SK-N-MC (cell line): ENCODE measurements at regions not wholly inside any gene's neighbourhood (a gene's known extent, or its start where the extent isn't known, plus 50 kb on each side); places are given as distances from the start of the nearest gene placed in this dataset.
"Not testable (repeated sequence)": the region's sequence is repeated elsewhere in the genome, so short reads cannot be mapped to it uniquely, and the experiment has no call there.

ENCODE experiments used
- DNase-seq: peaks from one replicate; pipeline ENCODE4 v3.0.0-alpha.2; 2011; ENCODE audit warnings: low read depth, low spot score
- H3K27ac ChIP-seq: fragments of 200-600 bp; sonication (generic); 2 replicates; pipeline ENCODE4 v1.5.1; 2016; ENCODE audit warnings: mixed run types
- H3K36me3 ChIP-seq: fragments of 200-600 bp; sonication (generic); 2 replicates; pipeline ENCODE4 v1.6.1; 2017; ENCODE audit warnings: antibody characterized with exemption, low read length, mixed read lengths; ENCODE audit not compliant: insufficient read depth
- H3K4me3 ChIP-seq: fragments of 200-600 bp; sonication (generic); 2 replicates; pipeline ENCODE4 v1.5.1; 2016
- H3K9ac ChIP-seq: fragments of 200-600 bp; sonication (generic); 2 replicates; pipeline ENCODE4 v1.8.0; 2017; ENCODE audit warnings: mixed run types, mixed read lengths; ENCODE audit not compliant: insufficient read length
- H3K9me3 ChIP-seq: fragments of 200-600 bp; sonication (generic); 2 replicates; pipeline ENCODE4 v1.6.1; 2017; ENCODE audit warnings: low read depth, mild to moderate bottlenecking, antibody characterized with exemption, low read length, moderate library complexity, mixed read lengths
- EZH2 ChIP-seq: fragments of 200-600 bp; sonication (generic); IDR thresholded peaks from one replicate; pipeline ENCODE4 v1.6.1; 2017; ENCODE audit warnings: antibody characterized with exemption
- FOXP2 ChIP-seq: optimal IDR thresholded peaks from 2 replicates; pipeline ENCODE3; 2011; ENCODE audit warnings: mild to moderate bottlenecking, moderate library complexity; ENCODE audit not compliant: insufficient read depth; ENCODE audit errors: extremely low read length, control extremely low read depth
- POLR2AphosphoS5 ChIP-seq: IDR thresholded peaks from 2 replicates; pipeline ENCODE4 v1.6.1; 2012; ENCODE audit warnings: mild to moderate bottlenecking, low read depth, low read length, borderline replicate concordance

GRCh38 chr1:14280909-14281308 is 317.6 kb upstream of the KAZN start:
- no peak overlapping the region for H3K27ac ChIP-seq
- no peaks in the 10 kb centered on the region for H3K36me3 ChIP-seq
- no peaks in the 10 kb centered on the region for H3K9me3 ChIP-seq
- H3K4me3 ChIP-seq: no peak overlapping the region
- DNase-seq: no peak
- TF ChIP-seq FOXP2 (no peak), POLR2AphosphoS5 (no peak), EZH2 (no peak)
- no peak overlapping the region for H3K9ac ChIP-seq

- TF ChIP-seq POLR2AphosphoS5: no peak
- TF ChIP-seq EZH2: no peak
- no peak for TF ChIP-seq FOXP2
- Histone ChIP-seq H3K27ac (no peak overlapping the region), H3K4me3 (no peak overlapping the region), H3K9me3 (no peaks in the 10 kb centered on the region), H3K9ac (no peak overlapping the region), H3K36me3 (no peaks in the 10 kb centered on the region)
- no peak for DNase-seq
Measured at GRCh38 chr1:14281412-14281811, 317.1 kb upstream of the KAZN start.

DNA sequence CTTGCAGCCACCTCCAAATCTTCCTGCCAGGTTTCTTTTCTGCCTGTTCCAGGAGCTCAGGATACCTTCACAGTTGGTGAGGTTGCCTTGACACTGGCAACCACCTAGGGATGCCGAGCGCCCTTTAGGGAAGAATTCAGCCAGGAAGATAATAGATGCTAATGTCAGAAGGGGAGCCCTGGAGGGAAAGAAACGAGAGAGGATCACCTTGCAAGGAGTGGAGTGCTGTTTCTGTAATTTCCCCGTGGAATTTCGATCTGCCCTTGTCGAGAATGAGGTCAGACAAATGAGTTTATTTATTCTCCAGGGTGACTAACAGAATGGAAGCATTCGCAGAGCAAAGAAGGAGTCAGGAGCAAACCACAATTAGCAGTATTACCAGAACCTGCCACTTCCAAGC is 315.8 kb upstream of the KAZN start:
- TF ChIP-seq POLR2AphosphoS5 (no peak), FOXP2 (no peak), EZH2 (no peak)
- no peak for DNase-seq
- no peaks in the 10 kb centered on the region for H3K9me3 ChIP-seq
- H3K9ac ChIP-seq: no peak overlapping the region
- no peak overlapping the region for H3K4me3 ChIP-seq
- no peak overlapping the region for H3K27ac ChIP-seq
- H3K36me3 ChIP-seq: no peaks in the 10 kb centered on the region

GRCh38 chr1:14285238-14285637 is 313.2 kb upstream of the KAZN start:
- Histone ChIP-seq H3K9me3 (no peaks in the 10 kb centered on the region), H3K9ac (no peak overlapping the region), H3K4me3 (no peak overlapping the region), H3K36me3 (no peaks in the 10 kb centered on the region), H3K27ac (no peak overlapping the region)
- no peak for TF ChIP-seq POLR2AphosphoS5
- TF ChIP-seq EZH2: no peak
- no peak for TF ChIP-seq FOXP2
- no peak for DNase-seq

DNA sequence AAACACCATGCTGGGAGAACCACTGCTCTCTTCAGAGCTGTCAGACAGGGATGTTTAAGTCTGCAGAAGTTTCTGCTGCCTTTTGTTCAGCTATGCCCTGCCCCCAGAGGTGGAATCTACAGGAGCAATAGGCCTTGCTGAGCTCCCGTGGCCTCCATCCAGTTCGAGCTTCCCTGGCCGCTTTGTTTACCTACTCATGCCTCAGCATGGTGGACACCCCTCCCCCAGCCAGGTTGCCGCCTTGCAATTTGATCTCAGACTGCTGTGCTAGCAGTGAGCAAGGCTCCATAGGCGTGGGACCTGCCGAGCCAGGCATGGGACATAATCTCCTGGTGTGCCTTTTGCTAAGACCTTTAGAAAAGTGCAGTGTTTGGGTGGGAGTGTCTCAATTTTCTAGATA is 307.3 kb upstream of the KAZN start:
- not testable (repeated sequence) for H3K9me3 ChIP-seq, H3K9ac ChIP-seq, DNase-seq, H3K36me3 ChIP-seq, H3K27ac ChIP-seq, H3K4me3 ChIP-seq

- Histone ChIP-seq H3K36me3 (no peaks in the 10 kb centered on the region), H3K9ac (no peak overlapping the region), H3K9me3 (no peaks in the 10 kb centered on the region), H3K27ac (no peak overlapping the region), H3K4me3 (no peak overlapping the region)
- TF ChIP-seq POLR2AphosphoS5 (no peak), FOXP2 (no peak), EZH2 (no peak)
- DNase-seq: no peak
Measured at GRCh38 chr1:14292520-14292919, 306.0 kb upstream of the KAZN start.

GRCh38 chr1:14294006-14294405 is 304.5 kb upstream of the KAZN start:
- no peak overlapping the region for H3K9ac ChIP-seq
- no peaks in the 10 kb centered on the region for H3K36me3 ChIP-seq
- no peak overlapping the region for H3K27ac ChIP-seq
- DNase-seq: no peak
- TF ChIP-seq POLR2AphosphoS5 (no peak), EZH2 (no peak), FOXP2 (no peak)
- no peaks in the 10 kb centered on the region for H3K9me3 ChIP-seq
- H3K4me3 ChIP-seq: no peak overlapping the region

- no peak overlapping the region for H3K4me3 ChIP-seq
- no peaks in the 10 kb centered on the region for H3K36me3 ChIP-seq
- no peak overlapping the region for H3K9ac ChIP-seq
Measured at GRCh38 chr1:14294860-14295536, 303.5 kb upstream of the KAZN start.

GRCh38 chr1:14296795-14297194 is 301.7 kb upstream of the KAZN start:
- H3K27ac ChIP-seq: no peak overlapping the region
- TF ChIP-seq POLR2AphosphoS5: no peak
- no peak for TF ChIP-seq EZH2
- no peak for TF ChIP-seq FOXP2
- no peak for DNase-seq
- H3K4me3 ChIP-seq: no peak overlapping the region
- no peak overlapping the region for H3K9ac ChIP-seq
- H3K36me3 ChIP-seq: no peaks in the 10 kb centered on the region
- no peaks in the 10 kb centered on the region for H3K9me3 ChIP-seq

More at GRCh38 chr1:14294860-14295536, 303.5 kb upstream of the KAZN start:
- TF ChIP-seq POLR2AphosphoS5 (no peak), EZH2 (no peak), FOXP2 (no peak)
- no peak for DNase-seq
- no peaks in the 10 kb centered on the region for H3K9me3 ChIP-seq
- H3K27ac ChIP-seq: no peak overlapping the region

DNA sequence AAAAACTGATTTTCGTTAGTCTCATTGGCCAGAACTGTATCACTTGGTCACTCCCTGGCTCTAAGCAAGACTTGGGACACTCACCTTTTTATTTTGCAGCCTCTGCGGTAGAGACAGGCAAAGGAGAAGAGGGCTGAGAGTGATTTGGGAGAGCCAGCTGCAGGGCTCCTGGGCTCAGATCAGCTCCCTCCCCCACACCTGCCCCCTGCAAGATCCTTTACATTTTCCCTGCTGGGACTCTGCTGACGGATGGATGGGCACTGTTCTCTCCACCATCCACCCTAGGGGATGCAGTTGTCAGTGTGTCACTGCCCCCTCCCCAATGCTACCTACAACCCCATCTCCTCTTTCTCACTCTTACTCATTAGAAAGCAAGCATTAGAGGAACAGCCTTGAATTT is 301.1 kb upstream of the KAZN start:
- no peak overlapping the region for H3K4me3 ChIP-seq
- TF ChIP-seq EZH2 (no peak), POLR2AphosphoS5 (no peak), FOXP2 (no peak)
- H3K9me3 ChIP-seq: no peaks in the 10 kb centered on the region
- no peak overlapping the region for H3K9ac ChIP-seq
- DNase-seq: no peak
- H3K27ac ChIP-seq: no peak overlapping the region
- no peaks in the 10 kb centered on the region for H3K36me3 ChIP-seq
